ENCODE measurements at regions not wholly inside any gene's neighbourhood (a gene's known extent, or its start where the extent isn't known, plus 50 kb on each side); places are given as distances from the start of the nearest gene placed in this dataset.

DNA sequence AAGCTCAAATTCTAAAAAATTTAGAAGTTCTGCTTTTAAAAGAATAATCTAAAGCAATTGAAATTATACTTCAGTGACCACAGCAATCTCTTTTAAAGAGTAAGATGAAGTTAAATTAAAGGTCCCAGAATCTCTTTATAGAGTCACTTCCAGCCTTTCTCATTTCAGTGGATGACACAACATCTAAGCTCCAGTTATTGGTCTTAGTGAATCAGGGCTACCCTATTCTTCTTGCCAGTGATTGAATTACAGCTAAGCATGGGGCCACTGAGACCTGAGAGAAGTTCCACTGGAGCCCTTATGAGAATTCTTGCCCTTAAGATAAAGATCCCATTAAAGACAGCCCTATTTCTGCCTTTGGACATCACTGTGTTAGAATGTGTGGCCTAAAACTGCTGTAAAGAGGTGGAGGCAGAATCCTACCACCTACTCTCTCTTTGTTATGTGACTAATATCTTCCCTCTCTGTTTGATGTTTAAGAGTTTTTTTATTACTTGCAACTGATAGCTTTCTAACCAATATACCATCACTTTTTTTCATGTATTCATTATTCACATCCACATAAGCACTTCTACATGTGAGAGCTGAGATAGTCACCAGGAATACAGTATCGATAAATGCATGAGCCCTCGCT, 128.6 kb downstream of the UNC5CL start:
- Histone ChIP-seq H4K5ac (ENCODE audit: insufficient read length, low read depth, low read length) (no peak overlapping the region), H3K79me1 (ENCODE audit: low read depth, low read length) (no peaks in the 10 kb centered on the region), H4K8ac (ENCODE audit: extremely low read depth, insufficient read depth, low read length) (no peak overlapping the region), H2AFZ (ENCODE audit: low read length) (no peak overlapping the region), H4K91ac (replicated peaks; ENCODE audit: insufficient read length, low read length) (no peak overlapping the region), H3K4me1 (replicated peaks in 1 of 4; ENCODE audit: control insufficient read depth in 3 of 4, insufficient read depth in 4 of 4, low read length in 3 of 4) (no peaks in the 10 kb centered on the region), H2AK5ac (ENCODE audit: low read depth, low read length) (no peak overlapping the region), H3K36me3 (ENCODE audit: control insufficient read depth in 2 of 4, insufficient read depth in 4 of 4, low read length in 3 of 4) (no peaks in the 10 kb centered on the region), H3K4ac (replicated peaks; ENCODE audit: insufficient read length, low read depth, low read length) (no peak overlapping the region), H3K18ac (ENCODE audit: extremely low read depth, low read length) (no peak overlapping the region), H4K20me1 (replicated peaks in 1 of 2; ENCODE audit: control insufficient read depth in 1 of 2, insufficient read depth in 2 of 2, low read length in 2 of 2) (no peaks in the 10 kb centered on the region), H3K9me3 (ENCODE audit: insufficient read depth in 2 of 2, low read depth in 1 of 2, low read length in 1 of 2) (no peaks in the 10 kb centered on the region), H3K56ac (replicated peaks; ENCODE audit: insufficient read length, low read depth, low read length) (no peak overlapping the region), H3K9ac (replicated peaks in 1 of 4; ENCODE audit: extremely low read depth in 1 of 4, low read depth in 3 of 4, low read length in 3 of 4) (no peak overlapping the region), H3K14ac (ENCODE audit: insufficient read length) (no peak overlapping the region), H2BK12ac (ENCODE audit: low read depth, low read length) (no peak overlapping the region), H2BK5ac (ENCODE audit: low read depth, low read length) (no peak overlapping the region), H3K23me2 (ENCODE audit: low read depth, low read length) (no peaks in the 10 kb centered on the region), H2BK120ac (replicated peaks; ENCODE audit: low read depth, low read length) (no peak overlapping the region), H3K27ac (ENCODE audit: low read depth, low read length) (no peak overlapping the region), H2BK15ac (ENCODE audit: low read length) (no peak overlapping the region), H3K79me2 (ENCODE audit: control insufficient read depth in 1 of 2, insufficient read depth in 2 of 2, low read length in 2 of 2) (no peaks in the 10 kb centered on the region), H2BK20ac (ENCODE audit: low read length) (no peak overlapping the region), H3K27me3 (replicated peaks in 1 of 4; ENCODE audit: control insufficient read depth in 3 of 4, extremely low read depth in 1 of 4, insufficient read depth in 3 of 4, low read length in 3 of 4) (peaks cover 0 to 4% (median 0%) of the 10 kb centered on the region in 4 experiments; a peak in 1 of 7 replicates), H3K4me3 (ENCODE audit: extremely low read depth in 1 of 4, insufficient read depth in 2 of 4, low read depth in 3 of 4, low read length in 4 of 4) (no peak overlapping the region), H3K23ac (ENCODE audit: insufficient read length) (no peak overlapping the region), H3K4me2 (ENCODE audit: insufficient read depth in 1 of 2, low read depth in 2 of 2, low read length in 2 of 2) (no peak overlapping the region)
- FAIRE-seq (no peak), DNase-seq (ENCODE audit: low read depth in 1 of 2, low spot score in 2 of 2) (no peak)
- WGBS, 2 experiments (ENCODE audit: extremely low coverage in 1 of 2, insufficient coverage in 1 of 2, insufficient read length in 1 of 2, insufficient replicate concordance in 2 of 2, low coverage in 1 of 2, low lambda C conversion rate in 2 of 2, missing lambda C conversion rate in 1 of 2) = 94% methylated on average over 2 of the region's 2 CpGs; no CpG with 5 or more reads in 1 of the 2 experiments
- CTCF ChIA-PET (ENCODE audit: partially characterized antibody) = interaction anchor here (0.7 to 6.1 kb wide), 11 partner anchors 10 to 378 kb away, joined by 3 to 55 read pairs (median 4); partner anchors contain the start of gene UNC5CL
- POLR2A ChIA-PET (ENCODE audit: partially characterized antibody) = interaction anchor here (1.5 kb wide), 1 partner anchor 9 kb away, joined by 3 read pairs; no protein-coding TSS in a partner anchor
- TF ChIP-seq, protein P1, sequence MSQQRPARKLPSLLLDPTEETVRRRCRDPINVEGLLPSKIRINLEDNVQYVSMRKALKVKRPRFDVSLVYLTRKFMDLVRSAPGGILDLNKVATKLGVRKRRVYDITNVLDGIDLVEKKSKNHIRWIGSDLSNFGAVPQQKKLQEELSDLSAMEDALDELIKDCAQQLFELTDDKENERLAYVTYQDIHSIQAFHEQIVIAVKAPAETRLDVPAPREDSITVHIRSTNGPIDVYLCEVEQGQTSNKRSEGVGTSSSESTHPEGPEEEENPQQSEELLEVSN (IDR thresholded peaks at IDR 0.05) = no peak
- TF ChIP-seq CBX8 (IDR thresholded peaks at IDR 0.05; ENCODE audit: borderline replicate concordance, low read depth, low read length) (no peak), EGR1 (IDR thresholded peaks at IDR 0.05; ENCODE audit: borderline replicate concordance, low read depth, low read length) (no peak), EP300 (IDR thresholded peaks at IDR 0.05; ENCODE audit: borderline replicate concordance in 1 of 2, low read depth in 2 of 2, low read length in 2 of 2) (no peak), SIX5 (IDR thresholded peaks at IDR 0.05; ENCODE audit: low read depth, low read length) (no peak), SP2 (IDR thresholded peaks at IDR 0.05; ENCODE audit: low read length) (no peak), YY1 (IDR thresholded peaks at IDR 0.05; ENCODE audit: low read depth, low read length) (no peak), JUN (IDR thresholded peaks at IDR 0.05; ENCODE audit: low read depth, low read length) (no peak), SAP30 (IDR thresholded peaks at IDR 0.05; ENCODE audit: insufficient read depth, insufficient replicate concordance, low read length) (no peak)
- TF ChIP-seq, protein P2, sequence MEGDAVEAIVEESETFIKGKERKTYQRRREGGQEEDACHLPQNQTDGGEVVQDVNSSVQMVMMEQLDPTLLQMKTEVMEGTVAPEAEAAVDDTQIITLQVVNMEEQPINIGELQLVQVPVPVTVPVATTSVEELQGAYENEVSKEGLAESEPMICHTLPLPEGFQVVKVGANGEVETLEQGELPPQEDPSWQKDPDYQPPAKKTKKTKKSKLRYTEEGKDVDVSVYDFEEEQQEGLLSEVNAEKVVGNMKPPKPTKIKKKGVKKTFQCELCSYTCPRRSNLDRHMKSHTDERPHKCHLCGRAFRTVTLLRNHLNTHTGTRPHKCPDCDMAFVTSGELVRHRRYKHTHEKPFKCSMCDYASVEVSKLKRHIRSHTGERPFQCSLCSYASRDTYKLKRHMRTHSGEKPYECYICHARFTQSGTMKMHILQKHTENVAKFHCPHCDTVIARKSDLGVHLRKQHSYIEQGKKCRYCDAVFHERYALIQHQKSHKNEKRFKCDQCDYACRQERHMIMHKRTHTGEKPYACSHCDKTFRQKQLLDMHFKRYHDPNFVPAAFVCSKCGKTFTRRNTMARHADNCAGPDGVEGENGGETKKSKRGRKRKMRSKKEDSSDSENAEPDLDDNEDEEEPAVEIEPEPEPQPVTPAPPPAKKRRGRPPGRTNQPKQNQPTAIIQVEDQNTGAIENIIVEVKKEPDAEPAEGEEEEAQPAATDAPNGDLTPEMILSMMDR (IDR thresholded peaks at IDR 0.05; ENCODE audit: control extremely low read depth in 1 of 3, insufficient read depth in 1 of 3, low read depth in 1 of 3, low read length in 3 of 3) = no peak
